Right ventricle myocardium inferior (tissue), 1 donor: ENCODE measurements at regions not wholly inside any gene's neighbourhood (a gene's known extent, or its start where the extent isn't known, plus 50 kb on each side); places are given as distances from the start of the nearest gene placed in this dataset.
"Not testable (repeated sequence)": the region's sequence is repeated elsewhere in the genome, so short reads cannot be mapped to it uniquely, and the experiment has no call there.

ENCODE experiments used
- ATAC-seq: fragments of 200-7000 bp; cut with Tn5 transposase; one replicate; pipeline ENCODE4 v1.9.1; 2020; ENCODE audit warnings: mild to moderate bottlenecking, moderate library complexity
- DNase-seq: peaks from one replicate; pipeline ENCODE4 v3.0.0; 2021; ENCODE audit errors: missing footprints
- intact Hi-C: fragments of 100-400 bp; cut with DNase I; formaldehyde crosslinking; loops from one replicate; pipeline ENCODE4 v1.11.0; 2022
- donor health status: DM: no; HTN: yes; CAD: no; lungs with severe emphysema.

DNA sequence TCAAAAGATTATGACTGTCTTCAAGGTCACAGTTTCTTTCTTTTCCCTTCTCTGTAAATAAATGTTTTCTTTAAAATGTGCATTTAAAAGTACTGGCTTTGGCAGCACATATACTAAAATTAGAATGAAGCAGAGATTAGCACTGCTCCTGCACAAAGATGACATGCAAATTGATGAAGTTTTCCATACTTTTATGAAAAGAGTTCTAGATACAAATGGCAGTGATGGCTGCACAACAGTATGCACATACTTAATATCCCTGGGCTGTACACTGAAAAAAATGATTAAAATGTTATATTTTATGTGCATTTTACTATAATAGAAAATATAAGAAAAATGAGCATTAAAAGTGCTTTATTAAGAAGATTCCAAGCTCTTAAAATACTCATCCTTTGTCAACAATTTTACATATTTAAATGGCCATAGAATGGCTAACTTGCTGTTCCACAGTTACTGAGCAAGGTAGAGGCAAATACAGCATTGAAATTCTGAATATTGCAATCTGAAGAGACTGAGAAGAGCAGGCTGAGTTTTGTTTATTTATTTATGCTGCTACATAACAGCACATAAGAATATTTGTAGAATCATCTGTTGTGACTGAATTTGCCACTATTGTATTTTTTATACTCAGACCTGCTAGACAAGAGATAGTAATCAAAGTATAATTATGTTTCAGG, 117.8 kb downstream of the GPR37 start:
- DNase-seq (no peak), ATAC-seq (no peak)
- intact Hi-C loops, result no loop called here

DNA sequence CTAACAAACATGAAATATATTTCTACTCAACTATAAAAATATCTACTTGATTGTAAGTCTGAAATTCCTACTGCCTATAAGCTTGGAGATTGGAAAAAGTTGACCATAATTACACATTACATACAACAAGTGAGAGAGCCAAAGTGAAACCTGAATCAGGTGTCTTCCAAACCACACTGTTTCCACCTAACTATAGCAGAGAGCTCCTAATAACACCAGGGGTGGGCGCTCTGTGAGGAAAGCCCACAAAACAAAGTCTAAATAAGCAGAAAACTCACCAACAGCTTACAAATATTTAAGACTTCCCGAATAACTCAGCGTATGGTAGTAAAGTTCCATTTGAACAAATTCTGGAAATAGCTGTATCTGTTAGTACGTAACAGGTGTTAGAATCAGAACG, 119.9 kb downstream of the GPR37 start:
- ATAC-seq, result no peak

DNA sequence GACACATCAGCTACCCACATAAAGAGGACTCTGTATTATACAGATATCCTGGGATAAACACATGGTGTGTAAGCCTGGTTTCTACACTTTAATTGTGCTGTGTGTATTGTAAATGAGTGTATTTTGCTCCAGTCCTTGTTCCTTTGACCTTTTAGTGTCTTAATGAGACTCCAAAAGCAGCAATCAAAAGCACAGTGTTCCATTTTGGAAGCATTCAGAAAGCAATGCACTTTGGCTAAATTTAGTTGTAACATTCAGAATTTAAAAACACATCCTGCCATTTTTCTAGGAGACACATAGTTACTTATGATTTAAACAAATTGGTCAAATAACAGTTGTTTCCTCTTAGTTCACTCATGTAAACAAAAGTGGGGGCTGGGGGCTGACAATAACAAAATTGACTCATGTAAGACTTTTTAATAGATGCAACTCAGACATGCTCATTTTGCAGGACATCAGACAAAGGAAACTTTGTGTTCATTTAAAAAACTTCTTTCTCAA, 122.2 kb downstream of the GPR37 start:
- intact Hi-C loops, result no loop called here
- ATAC-seq (no peak), DNase-seq (no peak)

More for the DNA sequence above, 119.9 kb downstream of the GPR37 start:
- intact Hi-C loops, result no loop called here
- DNase-seq, result no peak

DNA sequence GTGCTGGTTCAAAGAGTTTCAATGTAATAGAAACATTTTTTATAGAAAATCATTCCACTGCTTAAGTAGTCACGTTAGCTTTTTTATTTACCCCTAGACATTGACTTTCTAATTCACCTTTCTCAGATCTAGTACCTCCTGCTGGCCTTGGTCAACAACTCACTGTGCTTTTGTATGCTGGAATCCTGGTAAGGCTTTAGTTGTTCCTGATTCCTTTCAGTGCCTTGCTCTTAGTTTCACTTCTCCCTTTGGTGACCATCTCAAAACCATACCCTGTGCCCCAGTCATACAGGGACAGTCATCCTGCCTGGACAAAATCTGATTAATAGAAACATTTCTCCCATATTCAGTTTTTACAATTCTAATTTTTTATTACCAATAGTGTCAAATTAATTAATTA, 130.2 kb downstream of the GPR37 start:
- ATAC-seq, result no peak
- DNase-seq, result no peak
- intact Hi-C loops, result no loop called here

DNA sequence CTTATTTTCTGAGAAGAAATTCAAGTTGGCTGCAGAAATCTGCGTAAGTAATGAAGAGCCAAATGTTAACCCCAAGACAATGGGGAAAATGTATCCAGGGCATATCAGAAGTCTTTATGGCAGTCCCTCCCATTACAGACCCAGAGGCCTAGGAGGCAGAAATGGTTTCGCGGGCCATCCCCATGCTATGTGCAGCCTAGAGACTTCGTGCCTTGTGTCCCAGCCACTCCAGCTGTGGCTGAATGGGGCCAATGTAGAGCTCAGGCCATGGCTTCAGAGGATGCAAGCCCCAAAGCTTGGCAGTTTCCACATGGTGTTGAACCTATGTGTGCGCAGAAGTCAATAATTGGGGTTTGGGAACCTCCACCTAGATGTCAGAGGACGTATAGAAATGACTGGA, 131.9 kb downstream of the GPR37 start:
- DNase-seq, result no peak
- intact Hi-C loops, result no loop called here
- ATAC-seq, result no peak

DNA sequence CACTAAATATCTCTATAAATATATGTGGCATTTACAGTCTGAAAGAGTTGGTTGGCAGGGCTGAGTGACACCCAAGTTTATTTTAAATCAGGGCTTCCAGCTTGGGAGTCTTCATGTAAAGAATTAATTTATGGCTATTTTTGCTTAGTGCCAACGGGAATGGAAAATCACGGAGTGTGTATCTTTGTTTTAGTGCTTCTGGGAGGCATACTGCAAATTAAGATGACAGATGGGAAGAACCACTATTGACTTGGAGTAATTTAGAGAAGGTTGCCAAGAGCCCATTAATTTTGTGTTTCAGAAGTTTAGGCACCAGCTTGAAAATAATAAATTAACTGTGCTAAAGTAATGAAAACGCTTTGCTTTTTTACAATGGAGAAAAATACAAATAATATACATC, 135.2 kb downstream of the GPR37 start:
- intact Hi-C loops, result no loop called here
- DNase-seq (no peak), ATAC-seq (no peak)

DNA sequence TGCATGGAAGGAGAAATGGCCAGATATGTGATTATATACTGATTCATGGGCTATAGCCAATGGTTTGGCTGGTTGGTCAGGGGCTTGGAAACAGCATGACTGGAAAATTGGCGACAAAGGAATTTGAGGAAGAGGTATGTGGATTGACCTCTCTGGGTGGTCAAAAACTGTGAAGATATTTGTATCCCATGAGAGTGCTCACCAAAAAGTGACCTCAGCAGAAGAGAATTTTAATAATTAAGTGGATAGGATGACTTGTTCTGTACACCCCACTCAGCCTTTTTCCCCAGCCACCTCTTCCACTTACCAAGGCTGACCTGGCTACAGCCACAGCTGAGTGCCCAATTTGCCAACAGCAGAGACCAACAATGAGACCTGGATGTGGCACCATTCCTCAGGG, 146.7 kb downstream of the GPR37 start:
- intact Hi-C loops, result no loop called here
- ATAC-seq, result no peak

DNA sequence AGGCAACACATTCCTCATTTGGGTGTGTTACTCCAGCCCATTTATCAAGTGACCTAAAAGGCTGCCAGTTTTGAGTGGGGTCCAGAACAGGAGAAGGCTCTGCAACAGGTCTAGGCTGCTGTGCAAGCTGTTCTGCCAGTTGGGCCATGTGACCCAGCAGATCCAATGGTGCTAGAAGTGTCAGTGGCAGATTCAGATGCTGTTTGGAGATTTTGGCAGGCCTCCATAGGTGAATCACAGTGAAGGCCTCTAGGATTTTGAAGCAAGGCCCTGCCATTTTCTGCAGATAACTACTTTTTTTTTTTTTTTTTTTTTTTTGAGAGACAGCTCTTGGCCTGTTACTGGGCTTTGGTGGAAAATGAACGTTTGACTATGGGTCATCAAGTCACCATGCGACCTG, 147.5 kb downstream of the GPR37 start:
- DNase-seq, intact Hi-C loops, ATAC-seq: not testable (repeated sequence)

More for the DNA sequence above, 146.7 kb downstream of the GPR37 start:
- DNase-seq, result no peak

DNA sequence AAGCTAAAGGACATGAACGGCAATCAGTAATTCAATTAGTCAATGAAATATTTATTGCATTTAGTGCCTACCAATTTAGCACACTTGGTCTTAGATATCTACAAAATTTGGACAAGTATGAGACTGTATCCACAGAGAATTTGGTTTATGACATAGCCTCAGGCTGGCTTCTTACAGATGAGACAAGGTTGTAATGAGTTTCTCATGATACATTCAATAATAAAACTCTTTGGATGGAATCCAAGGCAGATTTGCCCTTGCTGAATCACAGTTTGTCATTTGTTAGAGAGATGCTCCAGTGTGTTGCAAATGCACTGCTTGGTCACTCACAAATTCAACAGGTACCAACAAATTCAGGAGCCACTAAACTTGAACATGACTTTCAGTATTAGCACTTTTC, 162.5 kb downstream of the GPR37 start:
- intact Hi-C loops, result no loop called here
- DNase-seq, result no peak
- no peak for ATAC-seq

DNA sequence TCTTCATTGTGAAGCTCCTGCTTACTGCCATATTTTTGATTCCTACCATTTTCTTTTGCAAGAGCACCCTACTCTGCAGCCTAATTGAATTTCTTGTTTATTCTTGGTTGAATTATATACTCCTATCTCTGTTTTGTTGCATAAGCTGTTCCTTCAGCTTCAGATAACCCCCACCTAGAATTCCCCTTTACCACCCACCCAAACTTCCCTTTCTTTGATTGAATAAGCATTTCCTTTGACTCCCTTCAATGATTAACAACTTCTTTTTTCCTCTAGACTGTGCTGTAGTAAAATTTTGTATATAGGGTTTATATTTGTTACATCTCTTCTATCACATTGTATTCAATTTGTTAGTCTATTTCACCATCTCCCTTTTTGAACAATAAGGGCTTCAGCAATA, 168.1 kb downstream of the GPR37 start:
- intact Hi-C loops, result no loop called here
- ATAC-seq (no peak), DNase-seq (no peak)

DNA sequence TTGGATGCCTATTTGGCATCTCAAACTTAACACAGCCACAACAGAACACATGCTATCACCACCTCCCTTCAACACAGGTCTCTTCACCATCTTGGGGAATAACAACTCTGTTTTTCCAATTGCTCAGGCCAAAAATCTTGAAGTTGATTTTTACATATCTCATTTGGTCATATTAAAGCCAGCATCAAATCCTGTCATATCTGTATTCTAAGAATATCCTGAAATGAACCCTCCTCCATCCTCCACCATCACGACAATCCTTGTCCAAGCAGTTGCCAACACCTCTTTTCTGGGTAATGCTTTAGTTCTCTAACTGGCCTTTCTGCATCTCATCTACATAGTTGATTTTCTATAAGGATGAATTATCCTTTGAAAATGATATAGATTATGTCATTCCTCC, 168.7 kb downstream of the GPR37 start:
- intact Hi-C loops, result no loop called here
- ATAC-seq (no peak), DNase-seq (no peak)

DNA sequence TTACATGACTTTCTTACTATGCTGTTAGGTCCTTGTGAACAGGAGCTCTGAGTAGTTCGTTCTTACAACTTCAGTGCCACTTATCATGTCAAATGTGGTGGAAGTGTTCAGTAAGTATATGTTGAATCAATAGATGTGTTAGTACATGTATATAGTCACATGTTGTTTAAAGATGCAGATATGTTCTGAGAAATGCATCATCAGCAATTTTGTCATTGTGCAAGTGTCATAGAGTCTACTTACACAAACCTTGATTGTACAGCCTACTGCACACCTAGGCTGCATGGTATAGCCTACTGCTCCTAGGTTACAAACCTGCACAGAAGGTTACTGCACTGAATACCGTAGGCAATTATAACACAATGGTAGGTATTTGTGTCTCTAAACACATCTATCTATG, 174.8 kb downstream of the GPR37 start:
- no peak for DNase-seq
- intact Hi-C loops, result no loop called here
- ATAC-seq, result no peak

DNA sequence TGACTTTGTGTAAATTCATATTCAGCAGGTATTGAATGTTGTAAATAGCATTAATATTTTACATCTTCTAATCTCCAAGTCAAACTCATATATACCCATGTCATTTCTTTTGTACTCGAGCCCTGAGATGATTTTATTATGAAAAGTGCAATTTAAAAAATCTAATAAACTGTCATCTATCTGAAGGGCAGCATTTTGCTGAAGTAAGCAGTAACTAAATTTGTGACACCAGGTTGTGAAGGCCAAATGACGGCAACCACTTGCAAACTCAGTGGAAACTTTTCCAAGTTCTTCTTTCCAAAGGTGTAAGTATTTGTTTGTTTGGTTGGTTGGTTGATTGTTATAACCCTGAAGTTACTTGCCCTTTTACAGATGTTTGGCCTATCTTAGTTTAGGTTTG, 188.3 kb downstream of the GPR37 start:
- no peak for ATAC-seq
- no peak for DNase-seq
- intact Hi-C loops, result no loop called here

DNA sequence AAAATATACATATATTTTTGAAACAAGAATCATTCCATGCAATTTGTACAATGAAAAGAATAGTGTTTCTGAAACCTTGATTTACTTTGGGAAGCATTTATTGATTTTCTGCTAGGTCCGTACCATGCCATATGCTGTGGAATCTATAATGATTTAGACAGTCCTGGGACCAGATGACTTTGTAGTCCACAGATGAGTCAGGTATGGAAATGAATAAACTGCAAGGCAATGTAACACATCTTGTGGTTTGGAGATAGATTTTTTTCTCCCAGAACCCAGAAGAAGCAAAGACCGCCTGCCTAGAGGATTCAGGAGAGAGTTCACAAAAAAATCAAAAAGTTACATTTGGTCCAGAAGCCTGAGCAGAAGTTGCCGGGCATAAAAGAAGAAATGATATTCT, 190.4 kb downstream of the GPR37 start:
- intact Hi-C loops, result no loop called here

DNA sequence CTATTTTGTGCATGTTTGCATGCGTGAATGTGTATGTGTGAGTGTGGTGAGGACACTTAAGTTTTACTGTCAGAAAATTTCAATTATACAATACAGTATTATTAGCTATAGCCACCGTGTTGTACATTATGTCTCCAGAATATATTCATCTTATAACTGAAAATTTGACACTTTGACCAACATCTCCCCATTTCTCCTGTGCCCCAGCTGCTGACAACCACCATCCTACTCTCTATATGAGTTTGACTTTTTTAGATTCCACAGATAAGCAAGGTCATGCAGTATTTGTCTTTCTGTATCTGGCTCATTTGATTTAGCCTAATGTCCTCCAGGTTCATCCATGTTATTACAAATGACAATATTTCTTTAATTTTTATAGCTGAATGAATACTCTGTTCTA, 195.0 kb downstream of the GPR37 start:
- ATAC-seq (no peak), DNase-seq (no peak)
- intact Hi-C loops, result no loop called here

More for the DNA sequence above, 190.4 kb downstream of the GPR37 start:
- ATAC-seq (no peak), DNase-seq (no peak)

DNA sequence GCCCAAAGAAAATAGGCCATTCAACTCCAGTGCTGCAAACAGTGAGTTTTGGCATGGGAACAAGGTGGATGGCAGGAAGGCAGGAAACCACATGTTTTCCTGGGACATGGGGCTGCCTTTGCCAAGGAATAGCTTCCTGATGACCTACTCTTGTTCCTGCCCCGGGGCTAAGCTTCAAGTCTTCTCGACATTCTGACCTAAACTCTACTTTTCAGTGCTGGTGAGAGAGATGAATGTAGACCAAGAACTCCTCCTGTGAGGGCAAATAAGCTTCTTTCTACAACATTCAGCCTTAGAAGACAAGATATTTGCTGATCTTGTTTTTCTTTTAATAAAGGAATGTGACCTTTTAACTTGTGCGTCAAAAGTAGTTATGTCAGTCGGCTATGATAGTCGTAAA, 199.0 kb downstream of the GPR37 start:
- intact Hi-C loops, result no loop called here
- no peak for ATAC-seq
- no peak for DNase-seq

DNA sequence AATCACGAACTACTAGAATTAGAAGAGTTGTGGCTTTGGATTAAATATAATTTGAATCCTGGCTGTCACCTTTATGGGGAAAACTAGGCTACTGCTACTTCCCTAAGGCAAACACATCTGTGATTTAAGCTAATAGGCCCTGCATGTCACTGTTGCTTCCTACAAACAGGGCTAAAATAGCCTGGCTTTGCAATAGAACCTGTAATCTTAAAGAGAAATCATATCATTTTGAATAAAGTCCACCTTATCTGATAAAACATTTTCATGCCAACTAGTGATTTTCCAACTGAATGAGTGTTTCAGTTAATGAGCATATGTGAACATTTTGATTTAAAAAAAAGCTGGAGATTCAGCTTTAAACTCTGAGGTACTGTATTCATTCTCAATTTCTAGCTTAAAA, 208.0 kb downstream of the GPR37 start:
- ATAC-seq (no peak), DNase-seq (no peak)
- intact Hi-C loops, result no loop called here

DNA sequence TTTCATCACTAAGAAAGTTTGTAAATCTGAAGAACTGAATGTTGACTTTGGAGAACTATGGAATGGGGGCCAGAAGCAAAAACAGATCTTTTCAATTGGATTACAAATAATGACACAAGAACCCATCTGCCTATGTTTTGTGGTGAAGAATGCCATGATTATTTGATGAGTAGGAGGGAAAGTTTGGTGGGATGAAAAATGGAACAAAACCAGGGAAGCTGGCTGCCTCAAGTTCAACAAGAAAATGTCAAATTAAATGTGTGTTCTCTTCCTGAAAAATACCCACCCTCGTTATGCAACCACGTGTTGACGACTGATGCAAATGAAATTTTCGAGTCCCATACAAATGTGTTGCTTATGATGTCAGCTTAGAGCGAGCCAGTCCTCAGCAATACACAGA, 208.5 kb downstream of the GPR37 start:
- DNase-seq (no peak), ATAC-seq (no peak)
- intact Hi-C loops, result no loop called here

DNA sequence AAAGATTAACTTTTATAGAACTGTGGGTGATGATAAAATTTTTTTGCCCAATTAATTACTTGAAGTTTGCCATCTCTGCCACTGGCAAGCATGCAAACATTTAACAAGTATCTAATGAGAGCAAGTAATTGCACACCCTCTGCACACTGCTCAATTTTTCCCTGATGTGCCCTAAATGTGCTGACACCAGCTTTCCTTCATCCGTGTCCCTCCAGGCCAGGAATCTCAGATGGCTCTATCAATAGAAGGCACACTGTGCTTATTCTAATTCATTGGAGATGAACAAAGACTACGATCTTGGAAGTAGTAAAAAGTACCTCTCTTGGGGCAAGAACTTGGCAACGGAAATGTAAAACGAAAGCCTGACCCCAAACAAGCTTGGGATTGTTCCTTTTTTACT, 212.1 kb downstream of the GPR37 start:
- ATAC-seq (no peak), DNase-seq (no peak)
- intact Hi-C loops, result no loop called here

DNA sequence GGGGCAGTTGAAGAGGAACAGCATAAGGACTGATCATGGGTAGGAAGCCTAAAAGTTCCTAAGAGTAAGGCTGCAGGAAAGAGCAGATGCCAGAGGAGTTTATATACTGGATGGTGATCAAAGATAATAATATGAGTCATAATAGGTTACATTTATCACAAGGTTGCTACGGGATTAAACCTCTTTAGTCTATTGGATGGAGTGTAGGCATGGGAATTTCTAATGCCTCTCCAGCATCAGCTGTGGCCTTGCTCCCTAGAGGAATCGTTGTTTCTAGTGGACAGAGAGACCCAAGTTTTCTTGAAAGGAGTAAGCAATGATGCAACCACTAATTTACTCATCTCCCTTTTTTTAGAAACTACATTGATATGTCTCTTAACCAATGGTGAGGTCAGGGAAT, 213.4 kb downstream of the GPR37 start:
- intact Hi-C loops, result no loop called here

DNA sequence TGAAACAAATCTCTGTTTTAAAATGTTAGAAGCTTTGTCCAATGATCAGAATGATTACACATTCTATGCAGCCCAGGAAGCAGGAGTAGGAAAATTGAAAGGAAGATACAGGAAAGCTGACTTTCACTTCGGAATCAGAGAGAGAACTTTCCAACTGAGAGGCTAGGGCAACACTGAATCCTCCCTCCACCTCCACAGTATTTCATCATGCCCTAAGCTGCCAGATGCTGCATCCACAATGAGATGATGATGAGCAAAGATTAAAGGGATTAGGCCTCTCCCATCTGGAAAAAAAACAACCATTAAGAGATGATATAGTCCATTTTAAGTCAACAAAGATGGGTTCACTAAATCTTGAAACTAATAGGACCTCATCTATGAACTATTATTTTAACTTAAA, 215.6 kb downstream of the GPR37 start:
- intact Hi-C loops, result no loop called here
- no peak for DNase-seq
- no peak for ATAC-seq

More for the DNA sequence above, 213.4 kb downstream of the GPR37 start:
- no peak for DNase-seq
- ATAC-seq, result no peak
